ENCODE measurements at regions not wholly inside any gene's neighbourhood (a gene's known extent, or its start where the extent isn't known, plus 50 kb on each side); places are given as distances from the start of the nearest gene placed in this dataset.
A peak's percentile ranks its signal among the peaks of the same experiment; 100 is the strongest.

GRCh38 chr18:56505971-56506370, 132.4 kb downstream of the TXNL1 start:
- no peaks in the 10 kb centered on the region for H3K27me3 ChIP-seq
- intact Hi-C loops (cut with DNase I), result no loop called here
- no peak for TF ChIP-seq POLR2A (IDR thresholded peaks at IDR 0.05)
- no peak for TF ChIP-seq CTCF (IDR thresholded peaks at IDR 0.05)
- no peaks in the 10 kb centered on the region for H3K9me3 ChIP-seq
- H3K27ac ChIP-seq, result no peak overlapping the region
- ATAC-seq, result no peak
- peaks cover 0 to 27% (median 11%) of the 10 kb centered on the region in 12 donors for H3K4me1 ChIP-seq
- H3K36me3 ChIP-seq, result no peaks in the 10 kb centered on the region
- DNase-seq, result no peak
- no peak overlapping the region for H3K4me3 ChIP-seq

- ATAC-seq, result no peak
- intact Hi-C loops (cut with DNase I), result no loop called here
- TF ChIP-seq CTCF (IDR thresholded peaks at IDR 0.05), result no peak
- no peak for TF ChIP-seq POLR2A (IDR thresholded peaks at IDR 0.05)
- Histone ChIP-seq H3K4me1 (peaks cover 0 to 27% (median 11%) of the 10 kb centered on the region in 12 donors), H3K4me3 (no peak overlapping the region), H3K9me3 (no peaks in the 10 kb centered on the region), H3K36me3 (no peaks in the 10 kb centered on the region), H3K27me3 (no peaks in the 10 kb centered on the region), H3K27ac (no peak overlapping the region)
- 95 to 100% (median 98%) methylated on average over 3 of the region's 3 CpGs for WGBS, 4 donors
- no peak for DNase-seq
Measured at GRCh38 chr18:56505293-56505692, 133.1 kb downstream of the TXNL1 start.

- Histone ChIP-seq H3K9me3 (peaks cover 0 to 2% (median 0%) of the 10 kb centered on the region in 12 donors), H3K4me3 (no peak overlapping the region), H3K27me3 (no peaks in the 10 kb centered on the region), H3K4me1 (peaks cover 0 to 14% (median 8%) of the 10 kb centered on the region in 12 donors), H3K36me3 (no peaks in the 10 kb centered on the region), H3K27ac (peak overlapping the region in 2 of 12 donors; percentile 25 to 27)
- ATAC-seq, result peak in 3 of 4 donors; percentile 29 to 82 (median 65)
- intact Hi-C loops (cut with DNase I), result no loop called here
- TF ChIP-seq POLR2A (IDR thresholded peaks at IDR 0.05), result no peak
- TF ChIP-seq CTCF (IDR thresholded peaks at IDR 0.05), result no peak
- no peak for DNase-seq
- WGBS, 4 donors, result 9 to 37% (median 16%) methylated on average over 3 of the region's 3 CpGs
Measured at GRCh38 chr18:56501896-56502295, 136.5 kb downstream of the TXNL1 start.

GRCh38 chr18:56495884-56496283, 142.5 kb downstream of the TXNL1 start:
- no peak for TF ChIP-seq POLR2A (IDR thresholded peaks at IDR 0.05)
- TF ChIP-seq CTCF (IDR thresholded peaks at IDR 0.05), result no peak

More at GRCh38 chr18:56495884-56496283, 142.5 kb downstream of the TXNL1 start:
- intact Hi-C loops (cut with DNase I), result no loop called here
- DNase-seq (no peak), ATAC-seq (no peak)
- no peaks in the 10 kb centered on the region for H3K27me3 ChIP-seq
- H3K4me3 ChIP-seq, result no peak overlapping the region
- no peaks in the 10 kb centered on the region for H3K36me3 ChIP-seq
- H3K9me3 ChIP-seq, result peaks cover 0 to 12% (median 3%) of the 10 kb centered on the region in 12 donors
- no peak overlapping the region for H3K27ac ChIP-seq
- no peaks in the 10 kb centered on the region for H3K4me1 ChIP-seq
- 78 to 97% (median 81%) methylated on average over 3 of the region's 3 CpGs for WGBS, 4 donors
